ENCODE measurements at regions not wholly inside any gene's neighbourhood (a gene's known extent, or its start where the extent isn't known, plus 50 kb on each side); places are given as distances from the start of the nearest gene placed in this dataset.

DNA sequence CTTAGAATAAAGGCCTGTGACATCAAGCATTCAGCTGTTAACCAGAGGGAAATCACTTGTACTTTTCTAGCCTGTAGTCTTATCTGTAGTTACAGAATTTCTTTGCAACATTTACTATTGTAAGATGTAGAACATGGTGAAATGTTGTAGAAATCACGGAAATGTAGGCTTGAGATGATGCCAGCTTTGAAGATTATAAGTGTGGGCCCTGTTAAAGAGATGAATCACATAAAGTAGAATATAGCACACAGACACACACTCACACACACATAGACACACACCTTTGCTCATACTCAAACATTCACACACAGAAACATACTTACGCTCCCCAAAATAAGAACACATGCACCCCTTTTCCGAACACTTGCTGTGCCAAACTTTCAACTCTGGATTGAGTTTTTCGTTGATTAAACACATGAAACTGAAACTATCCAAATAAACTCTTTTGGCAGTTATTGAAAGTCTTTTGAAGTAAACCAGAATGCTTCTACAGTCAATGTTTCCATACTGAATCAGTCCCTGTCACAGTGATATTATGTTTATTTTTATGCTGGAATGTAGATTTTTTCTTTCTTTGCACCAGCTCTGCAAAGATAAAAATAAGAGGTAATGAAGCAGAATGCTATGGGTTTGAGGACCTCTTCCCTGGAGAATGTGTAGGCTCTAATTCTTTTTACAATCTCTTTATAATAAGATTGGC, 230.3 kb upstream of the MEOX2 start:
- DNase-seq (ENCODE audit: low spot score) = no peak

DNA sequence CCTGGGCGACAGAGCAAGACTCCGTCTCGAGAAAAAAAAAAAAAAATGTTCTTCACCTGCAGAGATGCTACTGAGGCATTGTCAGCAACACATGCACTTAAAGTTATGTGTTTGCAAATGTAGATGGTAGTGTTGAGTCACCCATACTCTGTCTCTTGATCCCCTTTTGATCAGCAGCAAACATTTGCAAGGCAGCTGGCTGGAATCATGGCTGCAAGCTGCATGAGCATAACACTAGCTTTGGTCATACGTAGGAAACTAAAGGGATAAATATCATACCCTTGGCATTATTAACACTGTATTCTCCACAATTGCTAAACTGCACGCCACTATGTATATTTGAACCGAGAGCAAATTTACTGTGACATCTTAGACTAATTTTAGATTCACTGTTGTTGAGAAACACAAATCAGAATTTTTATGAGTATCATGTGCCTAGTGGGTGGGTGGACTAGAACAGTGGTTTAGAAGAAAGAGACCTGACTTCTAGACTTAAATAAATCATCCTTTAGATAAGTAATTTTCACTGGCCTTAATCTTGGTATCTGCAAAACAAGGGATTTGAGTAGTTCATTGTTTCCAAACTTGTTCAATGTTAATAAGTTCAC, 229.3 kb upstream of the MEOX2 start:
- DNase-seq (ENCODE audit: low spot score) = no peak

DNA sequence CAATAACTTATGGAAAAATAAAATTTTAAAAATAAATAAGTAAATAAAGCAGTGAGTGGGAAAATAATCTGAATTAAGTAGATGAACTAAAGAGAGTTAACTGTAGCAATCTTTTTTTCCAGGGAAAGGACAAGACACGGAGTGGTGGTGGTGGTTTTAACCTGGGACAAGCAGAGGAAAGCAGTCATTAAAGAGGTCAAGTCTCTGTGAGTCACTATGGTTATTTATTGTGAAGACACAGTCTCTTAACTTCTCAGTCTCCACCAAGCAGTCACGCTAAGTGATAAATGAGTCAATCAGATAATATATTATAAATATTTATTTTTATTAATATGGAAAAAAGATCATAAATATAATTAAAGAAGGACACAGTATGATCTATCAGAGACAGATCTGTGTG, 228.1 kb upstream of the MEOX2 start:
- no peak for DNase-seq (ENCODE audit: low spot score)

- no peak for DNase-seq (ENCODE audit: low spot score)
Measured at GRCh38 chr7:15906436-15906835, 220.0 kb upstream of the MEOX2 start.

GRCh38 chr7:15905251-15906040, 219.0 kb upstream of the MEOX2 start:
- no peak for DNase-seq (ENCODE audit: low spot score)

DNA sequence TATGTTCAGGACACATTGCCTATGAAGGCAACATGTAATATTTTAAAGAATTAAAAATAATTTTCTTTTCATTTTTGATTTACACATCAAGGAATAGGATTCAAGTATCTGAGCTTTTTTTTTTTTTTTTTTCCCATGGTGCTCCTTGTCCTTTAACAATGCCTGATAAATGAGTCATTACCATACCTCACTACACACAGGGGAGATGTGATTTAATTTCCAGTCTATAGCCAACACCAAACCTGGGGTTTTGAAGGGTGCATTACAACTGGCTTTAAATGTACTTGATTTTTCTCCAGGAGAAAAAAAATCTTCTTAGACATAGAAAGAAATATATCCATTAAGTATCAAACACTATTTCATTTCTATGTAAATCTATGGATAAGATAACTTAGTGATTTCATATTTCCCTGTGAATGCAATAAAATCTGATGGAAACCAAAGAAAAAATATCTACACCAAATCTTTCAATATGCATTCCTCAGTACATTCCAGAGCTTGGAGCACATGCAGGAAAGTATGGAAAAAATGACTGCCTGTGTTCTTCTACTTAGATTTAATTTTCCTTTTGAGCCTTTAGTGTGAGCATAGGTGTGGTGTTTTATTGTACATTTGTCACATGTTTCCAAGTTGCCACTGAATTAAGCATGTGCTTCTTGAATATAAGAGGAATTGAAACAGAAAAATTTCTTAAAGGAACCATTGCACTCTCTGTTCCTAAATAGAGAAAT, 204.8 kb upstream of the MEOX2 start:
- no peak for DNase-seq (ENCODE audit: low spot score)

DNA sequence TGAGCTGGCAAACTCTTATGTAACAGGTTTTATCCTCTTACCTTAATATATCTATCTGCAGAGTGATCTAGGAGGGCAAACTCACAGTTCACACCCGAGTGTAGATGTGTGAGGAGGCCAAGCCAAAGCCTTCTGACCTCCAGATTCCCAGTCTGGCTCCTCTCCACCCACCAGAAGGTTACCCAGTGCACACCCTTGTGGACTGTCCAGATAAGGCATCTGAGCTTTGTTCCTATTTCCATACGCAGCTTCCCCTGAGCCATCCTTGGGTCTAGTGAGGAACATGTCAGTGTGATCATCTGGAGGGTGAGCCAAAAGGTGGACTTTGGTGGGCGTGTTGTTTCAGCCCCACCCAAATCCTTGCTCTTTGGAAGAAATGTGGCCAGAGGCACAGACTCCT, 203.0 kb upstream of the MEOX2 start:
- DNase-seq (ENCODE audit: low spot score) = no peak

DNA sequence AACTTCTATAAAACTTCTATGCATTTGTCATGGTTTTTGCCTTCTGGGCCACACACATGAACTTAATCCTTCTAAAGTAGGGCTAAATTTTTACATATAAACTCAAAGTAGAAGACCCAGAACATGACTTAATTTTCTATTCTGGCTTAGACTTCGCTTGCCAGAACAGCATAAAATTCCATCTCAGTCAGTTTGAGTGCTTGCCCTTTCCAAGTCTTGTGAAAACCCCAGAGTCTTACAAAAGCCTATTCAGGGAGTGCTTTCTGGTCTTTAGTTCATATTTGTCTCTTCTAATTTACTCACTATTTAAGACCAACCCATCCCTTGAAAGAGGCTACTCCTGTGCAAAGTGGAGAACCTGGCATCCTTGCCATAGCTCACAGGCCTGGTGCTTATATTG, 201.6 kb upstream of the MEOX2 start:
- DNase-seq (ENCODE audit: low spot score) = no peak

- DNase-seq (ENCODE audit: low spot score) = no peak
Measured at GRCh38 chr7:15886626-15887025, 200.1 kb upstream of the MEOX2 start.

DNA sequence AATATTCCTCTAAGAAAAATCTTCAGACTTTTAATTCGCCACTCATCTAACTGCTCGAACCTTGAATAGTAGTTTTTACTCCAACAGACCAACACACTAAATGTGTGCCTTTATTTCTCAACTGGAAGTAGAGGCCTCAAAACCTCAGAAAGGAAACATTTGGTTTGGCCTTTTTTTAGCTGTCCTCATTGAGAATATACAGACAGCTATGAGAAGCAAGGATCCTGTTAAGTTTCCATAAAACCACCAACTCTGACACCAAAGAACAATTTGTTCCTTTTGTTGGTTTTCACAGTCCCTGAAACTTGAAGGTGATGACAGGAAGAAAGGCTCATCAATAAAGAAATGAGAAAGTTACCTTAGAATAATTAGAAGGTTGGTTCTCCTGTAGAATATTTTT, 199.2 kb upstream of the MEOX2 start:
- DNase-seq (ENCODE audit: low spot score) = no peak

DNA sequence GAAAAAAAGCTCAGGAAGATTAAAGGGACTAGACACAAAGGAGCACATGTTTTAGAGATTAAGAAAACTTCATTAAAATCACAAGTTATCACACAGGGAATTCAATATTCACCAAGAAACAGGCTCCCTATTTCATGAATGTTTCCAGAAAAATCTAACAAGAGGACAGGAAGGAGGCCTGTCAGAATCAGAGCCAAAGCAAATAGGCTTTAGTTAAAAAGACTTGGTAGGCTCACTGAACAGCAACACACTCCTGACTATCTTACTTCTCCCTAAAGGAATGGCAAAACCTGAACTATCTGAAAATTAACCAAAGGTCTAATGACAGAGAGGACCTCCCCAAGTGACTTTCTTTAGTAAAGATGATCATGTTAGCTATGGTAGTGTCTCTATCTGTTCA, 188.3 kb upstream of the MEOX2 start:
- DNase-seq (ENCODE audit: low spot score) = no peak

DNA sequence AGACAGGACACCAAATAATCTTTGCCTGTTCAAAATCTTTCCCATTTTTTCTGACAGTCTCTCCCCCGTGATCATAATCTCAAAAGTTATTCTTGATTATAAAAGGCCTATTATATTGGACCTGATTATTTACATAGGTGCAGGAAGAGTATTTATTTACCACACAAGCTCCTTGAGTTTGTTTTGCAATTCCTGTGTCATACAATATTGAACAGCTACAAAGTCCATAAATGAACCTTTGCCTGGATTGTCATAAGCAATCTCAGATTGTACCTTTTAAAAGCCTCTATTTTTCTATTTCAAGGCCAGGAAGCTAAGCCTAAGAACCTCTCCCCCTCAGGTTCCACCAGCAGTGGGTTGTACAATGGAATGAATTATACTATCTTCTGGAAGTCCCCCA, 183.9 kb upstream of the MEOX2 start:
- no peak for DNase-seq (ENCODE audit: low spot score)

DNA sequence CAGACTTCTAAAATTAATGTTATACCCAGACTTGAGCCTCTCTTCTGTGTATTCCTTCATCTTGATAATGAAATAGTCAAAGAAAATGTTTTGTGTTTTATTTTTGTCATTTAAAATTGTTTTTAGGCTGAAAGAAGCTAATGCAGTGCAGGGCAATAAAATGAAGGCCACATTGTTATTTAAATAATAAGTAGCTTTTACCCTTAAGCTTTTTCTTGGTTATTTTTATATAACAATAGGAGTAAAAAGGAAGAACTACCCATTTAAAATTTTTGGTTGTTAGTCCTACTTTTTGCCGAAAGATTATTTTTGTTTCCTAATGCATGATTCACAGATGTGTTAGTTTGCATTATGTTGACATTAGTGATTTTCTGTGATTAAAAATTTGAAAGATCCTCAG, 181.0 kb upstream of the MEOX2 start:
- DNase-seq (ENCODE audit: low spot score) = no peak

GRCh38 chr7:15866753-15867152, 180.3 kb upstream of the MEOX2 start:
- DNase-seq (ENCODE audit: low spot score) = no peak

GRCh38 chr7:15864626-15864991, 178.1 kb upstream of the MEOX2 start:
- no peak for DNase-seq (ENCODE audit: low spot score)

DNA sequence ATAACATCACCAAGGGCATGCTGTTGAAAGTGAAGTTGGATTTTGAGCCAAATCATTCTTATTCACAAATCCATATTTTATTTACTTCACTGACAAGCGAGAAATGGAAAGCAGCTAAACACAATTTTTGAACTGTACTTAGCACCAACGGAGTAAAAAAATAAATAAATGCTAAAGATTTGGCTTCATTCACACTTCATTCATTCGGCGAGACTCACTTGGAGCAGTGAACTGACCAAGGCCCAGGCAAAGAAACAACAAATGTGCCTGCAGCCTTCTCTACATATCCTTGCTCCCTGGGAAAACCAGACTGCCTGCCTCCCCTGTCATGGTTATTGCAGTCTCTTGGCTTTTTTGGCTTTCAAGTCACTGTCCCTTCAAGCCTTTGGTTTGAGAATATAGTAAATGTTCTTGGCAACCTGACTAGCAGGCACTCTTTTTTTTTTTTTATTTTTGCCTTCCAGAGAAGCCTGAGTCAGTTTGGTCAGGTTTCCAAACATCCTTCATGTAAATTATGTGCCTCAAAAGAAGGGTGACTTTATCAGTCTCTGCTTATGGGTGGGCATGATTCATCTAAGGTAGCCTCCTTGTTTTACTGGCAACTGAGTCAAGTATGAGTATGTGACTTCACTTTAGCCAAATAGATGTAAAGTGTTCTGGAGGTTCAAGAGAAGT, 177.6 kb upstream of the MEOX2 start:
- no peak for DNase-seq (ENCODE audit: low spot score)

DNA sequence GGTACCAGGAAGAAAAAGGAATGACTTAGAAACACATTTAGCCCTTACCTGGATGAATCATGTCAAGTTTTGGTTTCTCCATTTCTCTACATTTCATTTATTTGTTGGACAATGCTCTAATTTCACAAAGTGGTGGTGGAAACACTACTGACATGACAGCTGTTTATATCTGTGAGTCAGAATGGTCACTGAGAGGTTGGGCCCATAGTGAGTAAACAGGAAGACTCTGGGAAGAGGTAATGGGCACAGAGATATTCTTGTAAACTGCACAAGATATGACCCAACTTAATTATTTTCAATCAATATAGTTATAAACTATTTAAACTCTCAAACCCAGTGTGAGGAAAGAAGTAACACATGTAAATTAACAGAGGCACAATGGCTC, 176.3 kb upstream of the MEOX2 start:
- DNase-seq (ENCODE audit: low spot score) = no peak

DNA sequence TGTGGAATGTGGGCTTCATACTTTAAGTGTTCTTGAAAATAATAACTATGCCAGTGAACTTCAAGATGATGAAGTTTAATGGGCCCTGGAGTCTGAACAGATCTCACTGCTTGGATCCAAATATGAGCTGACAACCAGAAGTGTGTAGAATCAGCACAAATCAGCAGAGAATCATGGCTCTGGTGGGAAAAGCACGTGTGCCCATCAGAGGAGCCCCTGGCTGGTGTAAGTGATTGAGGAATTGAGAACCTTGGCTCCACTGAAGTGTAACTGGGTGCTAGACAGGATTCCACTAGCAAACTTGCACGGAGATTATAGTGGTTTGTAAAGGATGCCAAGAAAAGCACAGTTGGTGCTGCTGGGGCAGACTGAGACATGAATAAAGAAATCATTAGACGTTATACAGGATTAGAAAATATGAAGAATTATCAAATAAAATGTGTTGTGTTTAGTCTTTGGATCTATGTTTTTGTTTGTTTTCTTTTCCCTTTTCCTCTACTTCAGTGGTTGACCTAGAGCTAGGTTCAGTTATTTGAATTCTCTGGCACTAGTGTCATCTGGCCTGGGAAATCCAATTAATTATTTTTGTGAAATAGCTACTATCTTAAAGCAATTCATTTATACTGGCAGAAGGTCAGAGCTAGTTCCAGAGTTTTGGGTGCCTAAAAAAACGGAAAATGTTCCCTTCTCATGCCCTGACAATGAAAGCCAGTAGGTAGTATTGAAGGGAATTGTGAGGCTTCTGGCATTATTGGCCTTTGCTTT, 175.7 kb upstream of the MEOX2 start:
- DNase-seq (ENCODE audit: low spot score) = no peak

- DNase-seq (ENCODE audit: low spot score) = no peak
Measured at GRCh38 chr7:15860264-15860949, 173.9 kb upstream of the MEOX2 start.

- DNase-seq (ENCODE audit: low spot score) = no peak
Measured at GRCh38 chr7:15857026-15857425, 170.5 kb upstream of the MEOX2 start.

DNA sequence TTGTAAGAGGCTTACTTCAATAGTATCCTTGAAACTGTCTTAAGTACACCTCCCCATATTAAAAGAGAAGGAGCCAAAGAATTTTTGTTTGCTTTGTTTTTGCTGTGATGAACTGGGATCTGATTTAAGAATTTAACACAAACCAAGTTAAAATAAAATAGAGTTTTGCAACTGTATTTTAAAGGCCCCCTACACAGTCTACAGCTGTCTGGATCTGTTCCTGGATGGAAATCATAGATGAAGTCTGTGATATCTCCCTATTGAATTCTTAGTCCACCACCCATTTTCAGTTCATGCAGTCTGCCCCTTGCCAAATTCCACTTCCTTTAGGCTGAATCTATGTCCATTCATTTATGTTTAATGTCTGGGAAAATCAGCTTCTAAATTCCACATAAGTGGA, 169.8 kb upstream of the MEOX2 start:
- DNase-seq (ENCODE audit: low spot score) = no peak

All from cerebellar cortex (tissue), 1 donor.